GM18858 (cell line): ENCODE measurements at regions not wholly inside any gene's neighbourhood (a gene's known extent, or its start where the extent isn't known, plus 50 kb on each side); places are given as distances from the start of the nearest gene placed in this dataset.
"Not testable (repeated sequence)": the region's sequence is repeated elsewhere in the genome, so short reads cannot be mapped to it uniquely, and the experiment has no call there.

Source experiments
- ATAC-seq: cut with Tn5 transposase; IDR thresholded peaks from one replicate; pipeline ENCODE4 v1.9.1; 2021; ENCODE audit not compliant: unreplicated experiment

GRCh38 chr1:149157409-149157808 lies 54.1 kb upstream of the NBPF9 start:
- not testable (repeated sequence) for ATAC-seq

- ATAC-seq: not testable (repeated sequence)
Observed at GRCh38 chr1:149158308-149158707, 55.0 kb upstream of the NBPF9 start.

GRCh38 chr1:149163063-149163444 lies 59.7 kb upstream of the NBPF9 start:
- ATAC-seq: not testable (repeated sequence)

GRCh38 chr1:149174765-149175164 lies 71.4 kb upstream of the NBPF9 start:
- not testable (repeated sequence) for ATAC-seq

- not testable (repeated sequence) for ATAC-seq
Observed at GRCh38 chr1:149175812-149176211, 72.5 kb upstream of the NBPF9 start.

GRCh38 chr1:149176453-149177316 lies 73.3 kb upstream of the NBPF9 start:
- not testable (repeated sequence) for ATAC-seq

GRCh38 chr1:149190742-149191141 lies 87.4 kb upstream of the NBPF9 start:
- ATAC-seq: not testable (repeated sequence)

GRCh38 chr1:149196651-149197050 lies 93.3 kb upstream of the NBPF9 start:
- ATAC-seq: not testable (repeated sequence)

- ATAC-seq: peak; percentile 53
Observed at GRCh38 chr1:149200567-149200966, 97.2 kb upstream of the NBPF9 start.

GRCh38 chr1:149202283-149202682 lies 98.9 kb upstream of the NBPF9 start:
- not testable (repeated sequence) for ATAC-seq

GRCh38 chr1:149204396-149204795 lies 101.0 kb upstream of the NBPF9 start:
- not testable (repeated sequence) for ATAC-seq

- ATAC-seq: not testable (repeated sequence)
Observed at GRCh38 chr1:149208836-149209235, 105.5 kb upstream of the NBPF9 start.

- peak; percentile 76 for ATAC-seq
Observed at GRCh38 chr1:149211757-149212420, 108.5 kb upstream of the NBPF9 start.

GRCh38 chr1:149212946-149213345 lies 109.6 kb upstream of the NBPF9 start:
- not testable (repeated sequence) for ATAC-seq

GRCh38 chr1:149213673-149214072 lies 110.3 kb upstream of the NBPF9 start:
- ATAC-seq: not testable (repeated sequence)

- not testable (repeated sequence) for ATAC-seq
Observed at GRCh38 chr1:149218080-149218988, 115.0 kb upstream of the NBPF9 start.

GRCh38 chr1:149219539-149219938 lies 116.2 kb upstream of the NBPF9 start:
- not testable (repeated sequence) for ATAC-seq

- ATAC-seq: not testable (repeated sequence)
Observed at GRCh38 chr1:149220463-149221074, 117.2 kb upstream of the NBPF9 start.

- not testable (repeated sequence) for ATAC-seq
Observed at GRCh38 chr1:149227933-149228665, 124.7 kb upstream of the NBPF9 start.
